ENCODE measurements at regions not wholly inside any gene's neighbourhood (a gene's known extent, or its start where the extent isn't known, plus 50 kb on each side); places are given as distances from the start of the nearest gene placed in this dataset.

DNA sequence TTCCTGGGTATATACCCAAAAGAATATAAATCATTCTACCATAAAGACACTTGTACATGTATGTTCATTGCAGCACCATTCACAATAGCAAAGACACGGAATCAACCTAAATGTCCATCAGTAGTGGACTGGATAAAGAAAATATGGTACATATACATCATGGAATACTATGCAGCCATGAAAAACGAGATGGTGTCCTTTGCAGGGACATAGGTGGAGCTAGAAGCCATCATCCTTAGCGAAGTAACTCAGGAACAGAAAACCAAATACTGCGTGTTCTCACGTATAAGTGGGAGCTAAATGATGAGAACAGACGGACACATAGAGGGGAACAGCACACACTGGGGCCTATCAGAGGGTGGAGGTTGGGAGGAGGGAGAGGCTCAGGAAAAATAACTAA is 183.7 kb upstream of the CELF2 start:
- no peak overlapping the region for H3K9ac ChIP-seq (ENCODE audit: low read depth in 1 of 2, low read length in 2 of 2)
- 74% methylated on average over 6 of the region's 6 CpGs for WGBS
- no peak overlapping the region for H3K4me3 ChIP-seq (ENCODE audit: low read depth in 1 of 3, low read length in 3 of 3)

DNA sequence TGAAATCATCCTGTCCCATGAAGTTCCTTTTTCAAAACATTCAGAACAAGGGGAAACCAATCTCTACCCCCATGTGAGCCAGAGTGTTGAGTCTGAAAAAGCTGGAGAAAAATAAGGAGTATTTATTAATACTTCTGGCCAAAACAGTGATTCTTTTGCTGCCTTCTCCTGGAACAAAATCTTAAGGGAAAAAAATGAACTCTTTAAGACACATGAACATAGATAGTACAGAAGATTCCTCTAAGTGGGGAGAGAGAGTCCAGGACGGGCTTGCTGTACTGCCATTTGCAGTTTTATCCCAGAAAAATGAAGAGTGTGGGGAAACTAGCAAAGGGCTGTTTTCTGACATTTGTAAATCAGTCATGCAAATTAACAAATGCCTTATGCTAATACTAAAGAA is 173.4 kb upstream of the CELF2 start:
- Histone ChIP-seq H3K9ac (ENCODE audit: low read depth in 1 of 2, low read length in 2 of 2) (no peak overlapping the region), H3K4me1 (ENCODE audit: control insufficient read depth in 4 of 4, insufficient read depth in 4 of 4, low read length in 3 of 4) (no peaks in the 10 kb centered on the region), H3K9me3 (ENCODE audit: control insufficient read depth in 4 of 4, low read length in 3 of 4) (peaks cover 0 to 5% (median 2%) of the 10 kb centered on the region in 4 donors), H3K4me3 (ENCODE audit: low read depth in 1 of 3, low read length in 3 of 3) (no peak overlapping the region), H3K27me3 (ENCODE audit: control insufficient read depth in 4 of 4, insufficient read depth in 4 of 4, low read length in 3 of 4) (no peaks in the 10 kb centered on the region), H3K27ac (ENCODE audit: low read depth in 1 of 2, low read length in 2 of 2) (no peak overlapping the region), H3K36me3 (ENCODE audit: control insufficient read depth in 4 of 4, insufficient read depth in 3 of 4, low read depth in 1 of 4, low read length in 3 of 4) (no peaks in the 10 kb centered on the region)
- no peak for DNase-seq (ENCODE audit: low spot score)
- TF ChIP-seq FOXA1 (IDR thresholded peaks at IDR 0.05) = no peak
- TF ChIP-seq TAF1 (conservative IDR thresholded peaks at IDR 0.05) = no peak
- TF ChIP-seq, protein P1, sequence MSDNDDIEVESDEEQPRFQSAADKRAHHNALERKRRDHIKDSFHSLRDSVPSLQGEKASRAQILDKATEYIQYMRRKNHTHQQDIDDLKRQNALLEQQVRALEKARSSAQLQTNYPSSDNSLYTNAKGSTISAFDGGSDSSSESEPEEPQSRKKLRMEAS (IDR thresholded peaks at IDR 0.05) = no peak
- TF ChIP-seq HNF4A (conservative IDR thresholded peaks at IDR 0.05) = no peak
- TF ChIP-seq RAD21 (IDR thresholded peaks at IDR 0.05) = no peak
- no peak for TF ChIP-seq REST (IDR thresholded peaks at IDR 0.05)
- no peak for TF ChIP-seq JUND (IDR thresholded peaks at IDR 0.05)
- no peak for TF ChIP-seq NR2F2 (IDR thresholded peaks at IDR 0.05)
- no peak for TF ChIP-seq YY1 (IDR thresholded peaks at IDR 0.05)
- TF ChIP-seq EGR1 (IDR thresholded peaks at IDR 0.05; ENCODE audit: low read depth in 2 of 2) = no peak
- no peak for TF ChIP-seq GABPA (IDR thresholded peaks at IDR 0.05 in 1 of 2, conservative IDR thresholded peaks at IDR 0.05 in 1 of 2)
- TF ChIP-seq SP1 (IDR thresholded peaks at IDR 0.05) = no peak
- no peak for TF ChIP-seq FOXA2 (IDR thresholded peaks at IDR 0.05)
- TF ChIP-seq RXRA (IDR thresholded peaks at IDR 0.05) = no peak
- WGBS = 49% methylated on average over 1 of the region's 1 CpG

More for the DNA sequence above, 183.7 kb upstream of the CELF2 start:
- Histone ChIP-seq H3K4me1 (ENCODE audit: control insufficient read depth in 4 of 4, insufficient read depth in 4 of 4, low read length in 3 of 4) (no peaks in the 10 kb centered on the region), H3K36me3 (ENCODE audit: control insufficient read depth in 4 of 4, insufficient read depth in 3 of 4, low read depth in 1 of 4, low read length in 3 of 4) (no peaks in the 10 kb centered on the region), H3K27me3 (ENCODE audit: control insufficient read depth in 4 of 4, insufficient read depth in 4 of 4, low read length in 3 of 4) (no peaks in the 10 kb centered on the region), H3K27ac (ENCODE audit: low read depth in 1 of 2, low read length in 2 of 2) (no peak overlapping the region), H3K9me3 (ENCODE audit: control insufficient read depth in 4 of 4, low read length in 3 of 4) (peaks cover 0 to 3% (median 0%) of the 10 kb centered on the region in 4 donors)
- no peak for TF ChIP-seq HNF4G (IDR thresholded peaks at IDR 0.05)
- TF ChIP-seq RAD21 (IDR thresholded peaks at IDR 0.05) = no peak
- TF ChIP-seq SP1 (IDR thresholded peaks at IDR 0.05) = no peak
- TF ChIP-seq FOXA1 (IDR thresholded peaks at IDR 0.05) = no peak
- TF ChIP-seq GABPA (IDR thresholded peaks at IDR 0.05 in 1 of 2, conservative IDR thresholded peaks at IDR 0.05 in 1 of 2) = no peak
- TF ChIP-seq REST (IDR thresholded peaks at IDR 0.05) = no peak
- no peak for TF ChIP-seq NR2F2 (IDR thresholded peaks at IDR 0.05)
- TF ChIP-seq RXRA (IDR thresholded peaks at IDR 0.05) = no peak
- no peak for DNase-seq (ENCODE audit: low spot score)
